ENCODE measurements at regions not wholly inside any gene's neighbourhood (a gene's known extent, or its start where the extent isn't known, plus 50 kb on each side); places are given as distances from the start of the nearest gene placed in this dataset.
A peak's percentile ranks its signal among the peaks of the same experiment; 100 is the strongest.
"Not testable (repeated sequence)": the region's sequence is repeated elsewhere in the genome, so short reads cannot be mapped to it uniquely, and the experiment has no call there.

DNA sequence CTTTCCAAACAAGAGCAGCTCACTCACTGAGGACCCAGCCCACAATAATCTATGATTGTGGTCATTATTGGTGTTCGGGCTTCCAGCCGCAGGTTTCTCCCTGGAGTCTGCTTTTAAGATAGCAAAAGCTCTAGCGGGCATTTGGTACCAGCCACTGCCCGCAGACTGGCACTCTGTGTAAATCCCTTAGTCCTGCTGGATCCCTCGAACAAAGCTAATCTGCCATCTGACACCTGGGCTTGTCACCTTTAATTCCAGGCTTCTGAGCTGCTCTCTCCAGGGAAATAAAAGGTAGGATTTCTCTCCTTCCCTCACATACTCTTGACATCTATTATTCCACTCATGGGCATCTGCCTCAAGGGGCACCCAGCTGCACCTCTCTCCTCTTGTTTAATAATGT is 158.7 kb downstream of the PDCD6IP start:
- no peak for DNase-seq

DNA sequence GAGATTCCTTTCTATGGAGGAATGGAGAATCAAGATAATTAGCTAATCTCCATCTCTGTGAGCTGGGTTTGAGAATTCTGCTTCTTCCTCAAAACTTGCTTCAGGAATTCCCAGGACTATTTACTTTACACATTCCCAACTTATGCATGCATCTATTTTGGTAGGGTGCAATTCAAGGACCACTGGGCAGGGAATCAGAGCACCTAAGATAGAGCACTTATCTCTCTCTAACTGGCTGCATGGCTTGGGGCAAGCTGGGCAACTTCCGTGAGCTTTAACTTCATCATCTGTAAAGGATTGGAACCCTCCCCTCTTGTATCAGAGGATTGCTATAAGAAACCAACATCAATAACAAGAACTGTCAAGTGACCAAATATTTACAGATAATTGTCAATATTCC is 160.2 kb downstream of the PDCD6IP start:
- DNase-seq, result no peak

DNA sequence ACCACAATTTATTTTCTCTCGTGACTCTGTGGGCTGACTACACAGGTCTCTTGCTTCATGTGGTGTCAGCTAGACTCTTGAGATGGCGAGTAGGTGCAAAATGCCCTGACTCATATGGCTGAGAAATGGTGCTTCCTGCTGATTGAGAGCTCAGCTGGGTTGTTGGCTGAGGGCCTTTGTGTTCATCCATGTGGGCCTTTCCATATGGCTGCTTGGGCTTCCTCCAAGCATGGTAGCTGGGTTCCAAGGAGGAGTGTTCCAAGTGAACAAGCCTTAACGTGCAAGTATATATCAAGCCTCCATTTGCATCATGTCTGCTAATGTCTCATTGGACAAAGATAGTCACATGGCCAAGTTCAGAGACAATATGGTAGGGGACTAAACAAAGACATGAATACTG is 164.0 kb downstream of the PDCD6IP start:
- DNase-seq, result no peak

DNA sequence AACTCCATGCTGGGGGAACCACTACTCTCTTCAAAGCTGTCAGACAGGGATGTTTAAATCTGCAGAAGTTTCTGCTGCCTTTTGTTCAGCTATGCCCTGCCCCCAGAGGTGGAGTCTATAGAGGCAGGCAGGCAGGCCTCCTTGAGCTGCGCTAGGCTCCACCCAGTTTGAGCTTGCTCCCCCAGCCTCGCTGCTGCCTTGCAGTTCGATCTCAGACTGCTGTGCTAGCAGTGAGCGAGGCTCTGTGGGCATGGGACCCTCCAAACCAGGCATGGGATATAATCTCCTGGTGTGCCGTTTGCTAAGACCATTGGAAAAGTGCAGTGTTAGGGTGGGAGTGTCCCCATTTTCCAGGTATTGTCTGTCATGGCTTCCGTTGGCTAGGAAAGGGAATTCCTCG is 171.8 kb downstream of the PDCD6IP start:
- DNase-seq, result not testable (repeated sequence)

DNA sequence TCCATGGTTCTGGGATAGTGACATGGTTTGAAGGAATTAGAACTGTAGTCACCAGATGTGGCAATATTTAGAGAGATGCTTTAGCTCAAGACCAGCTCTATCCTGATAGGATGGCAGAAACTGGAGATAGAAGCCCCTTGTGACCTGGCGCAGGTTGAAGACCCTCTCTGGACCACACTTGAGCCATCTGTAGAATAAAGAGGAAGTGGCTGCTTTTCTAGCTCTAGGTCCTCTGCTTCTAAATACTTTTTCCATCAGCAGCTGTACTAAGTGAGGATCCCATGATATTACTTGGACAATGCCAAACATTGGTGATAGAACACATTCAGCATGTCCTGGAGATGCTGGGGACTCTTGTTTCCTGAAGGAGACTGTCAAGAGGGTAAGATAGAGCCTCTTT is 172.6 kb downstream of the PDCD6IP start:
- no peak for DNase-seq

DNA sequence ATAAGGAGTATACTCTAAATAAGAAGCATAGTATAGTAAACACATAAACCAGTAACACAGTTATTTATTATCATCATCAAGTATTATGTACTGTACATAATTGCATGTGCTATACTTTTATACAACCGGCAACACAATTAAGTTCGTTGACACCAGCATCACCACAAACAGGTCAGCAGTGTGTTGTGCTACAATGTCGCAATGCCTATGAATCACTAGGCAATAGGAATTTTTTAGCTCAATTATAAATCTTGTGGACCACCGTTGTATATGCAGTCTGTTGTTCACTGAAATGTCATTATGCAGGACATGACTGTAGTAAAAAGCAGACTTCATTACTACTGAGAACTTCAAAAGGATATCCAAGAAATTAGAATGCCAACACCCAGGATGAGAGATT is 177.0 kb downstream of the PDCD6IP start:
- peak; percentile 22 for DNase-seq

- no peak for DNase-seq
Measured at GRCh38 chr3:33977227-33977626, 178.8 kb downstream of the PDCD6IP start.

- peak; percentile 74 for DNase-seq
Measured at GRCh38 chr3:33980252-33980651, 181.8 kb downstream of the PDCD6IP start.

GRCh38 chr3:33982269-33982798 is 183.9 kb downstream of the PDCD6IP start:
- DNase-seq, result peak; percentile 26

DNA sequence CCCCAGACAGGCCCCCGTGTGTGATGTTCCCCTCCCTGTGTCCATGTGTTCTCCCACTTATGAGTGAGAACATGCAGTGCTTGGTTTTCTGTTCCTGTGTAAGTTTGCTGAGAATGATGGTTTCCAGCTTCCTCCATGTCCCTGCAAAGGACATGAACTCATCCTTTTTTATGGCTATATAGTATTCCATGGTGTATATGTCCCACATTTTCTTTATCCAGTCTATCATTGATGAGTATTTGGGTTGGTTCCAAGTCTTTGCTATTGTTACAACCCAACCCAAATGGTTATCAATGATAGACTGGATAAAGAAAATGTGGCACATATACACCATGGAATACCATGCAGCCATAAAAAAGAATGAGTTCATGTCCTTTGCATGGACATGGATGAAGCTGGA is 184.5 kb downstream of the PDCD6IP start:
- not testable (repeated sequence) for DNase-seq

DNA sequence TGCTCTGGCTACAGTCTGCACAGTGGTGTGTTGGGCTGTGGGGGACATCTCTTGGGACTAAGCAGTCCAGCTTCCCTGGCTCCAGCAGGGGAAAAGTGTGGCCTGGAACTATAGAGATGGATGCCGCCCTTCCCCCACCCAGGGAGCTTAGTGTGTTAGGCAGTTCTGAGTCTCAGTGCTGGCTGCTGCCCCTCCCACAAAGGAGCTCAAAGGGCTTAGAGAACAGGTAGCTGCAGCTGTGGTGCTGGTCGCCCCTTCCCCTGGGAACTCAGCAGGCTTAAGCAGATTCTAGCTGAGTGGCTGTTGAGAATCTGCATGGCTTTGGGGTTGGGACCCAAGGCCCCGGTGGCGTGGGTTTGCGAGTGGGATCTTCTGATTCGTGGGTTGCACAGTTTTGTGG is 190.8 kb downstream of the PDCD6IP start:
- no peak for DNase-seq

DNA sequence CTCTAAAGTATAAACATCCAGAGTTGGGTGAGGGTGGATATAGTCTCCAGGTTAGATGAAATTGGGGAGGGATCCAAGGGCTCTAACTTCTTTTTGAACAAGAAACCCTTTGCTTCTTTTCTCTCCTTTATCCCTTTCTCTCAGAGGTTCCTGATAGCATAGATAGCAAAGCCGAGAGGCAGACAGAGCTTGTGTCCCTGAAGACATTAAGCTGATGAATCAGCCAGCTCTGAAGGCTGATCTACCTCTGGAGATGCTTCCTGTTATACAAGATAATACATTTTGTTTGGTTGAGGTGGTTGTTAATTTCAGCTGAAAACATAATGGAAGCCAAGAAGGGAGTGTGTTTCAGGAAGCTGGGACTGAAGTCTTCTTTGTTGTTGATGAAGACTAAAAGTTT is 193.2 kb downstream of the PDCD6IP start:
- DNase-seq, result no peak

GRCh38 chr3:33993631-33994030 is 195.2 kb downstream of the PDCD6IP start:
- DNase-seq, result peak; percentile 53

- DNase-seq, result no peak
Measured at GRCh38 chr3:33994568-33994967, 196.1 kb downstream of the PDCD6IP start.

DNA sequence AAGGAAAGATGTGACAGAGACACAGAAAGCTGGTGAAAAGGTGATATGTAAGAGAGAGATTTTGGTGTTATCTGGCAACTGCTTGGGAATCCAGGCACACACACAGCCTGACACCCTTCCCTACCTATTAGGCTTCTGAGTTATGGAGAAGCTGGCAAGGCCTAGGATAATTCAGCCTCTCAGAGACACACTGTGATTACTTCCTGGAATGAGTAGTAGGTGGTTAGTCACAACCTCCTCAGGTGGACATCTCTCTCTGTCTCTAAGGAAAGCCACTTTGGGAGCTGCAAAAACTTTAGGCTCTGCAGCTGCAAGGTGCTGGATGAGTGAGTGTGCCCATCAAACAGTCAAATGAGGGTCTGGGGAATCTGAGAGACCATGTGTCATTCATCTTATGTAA is 201.9 kb downstream of the PDCD6IP start:
- DNase-seq, result no peak

DNA sequence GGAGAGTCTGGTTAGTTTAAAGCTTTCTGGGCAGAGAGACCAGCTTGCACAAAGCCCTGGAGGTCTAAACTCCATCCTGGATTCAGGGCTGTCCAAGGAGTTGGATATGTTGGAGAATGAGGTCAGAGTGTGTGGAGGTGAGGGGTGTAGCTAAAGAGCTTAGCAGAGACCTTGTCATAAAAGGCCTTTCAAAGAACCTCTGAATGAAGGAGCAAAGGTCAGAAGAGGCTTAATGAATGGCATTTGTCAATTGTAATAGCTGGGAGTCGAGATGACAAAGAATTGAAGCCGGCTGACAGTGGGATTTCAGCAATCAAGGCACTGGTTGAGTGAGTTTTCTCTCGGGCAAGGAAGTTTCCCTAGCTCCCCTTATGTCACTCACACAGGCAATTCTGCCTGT is 202.6 kb downstream of the PDCD6IP start:
- DNase-seq, result no peak

- peak; percentile 32 for DNase-seq
Measured at GRCh38 chr3:34001990-34002389, 203.6 kb downstream of the PDCD6IP start.

- DNase-seq, result no peak
Measured at GRCh38 chr3:34002569-34003100, 204.2 kb downstream of the PDCD6IP start.

DNA sequence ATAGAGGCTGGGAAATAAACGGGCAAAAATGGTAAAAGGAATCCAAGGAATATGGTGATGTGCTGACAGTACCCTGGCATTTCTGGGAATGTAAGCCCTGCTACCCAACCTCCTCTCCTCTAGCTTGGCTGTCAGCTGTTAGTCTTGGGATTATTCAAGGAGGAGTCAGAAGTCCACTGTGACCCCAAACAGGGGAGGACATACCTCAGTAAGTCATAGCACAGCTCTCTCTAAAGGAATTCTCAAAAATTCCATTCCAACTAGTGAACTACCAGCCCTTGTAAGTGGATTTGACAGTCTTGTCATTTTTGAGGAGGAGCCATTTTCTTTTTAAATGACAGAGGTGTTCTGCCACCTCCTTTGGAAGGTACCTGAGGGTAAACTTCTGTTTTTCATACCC is 207.5 kb downstream of the PDCD6IP start:
- DNase-seq, result peak; percentile 91

DNA sequence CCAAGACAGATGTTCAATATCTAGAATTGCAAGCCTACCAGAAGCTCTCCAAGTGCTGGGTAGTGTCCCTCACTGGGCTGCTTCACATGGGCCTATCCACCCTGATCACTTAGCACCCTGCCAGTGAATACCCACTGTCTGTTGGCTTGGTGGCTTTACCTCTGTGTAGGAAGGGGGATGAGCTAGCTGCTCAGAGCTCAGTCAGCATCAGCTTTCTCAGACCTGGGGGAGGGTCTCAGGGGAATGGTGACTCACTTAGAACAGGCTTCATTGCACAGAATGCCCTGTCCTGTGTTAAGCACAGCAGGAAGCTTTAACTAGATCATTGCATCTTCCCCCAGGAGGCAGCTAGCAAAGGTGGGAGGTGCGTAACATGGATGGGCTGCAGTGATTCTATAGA is 209.8 kb downstream of the PDCD6IP start:
- DNase-seq, result no peak

DNA sequence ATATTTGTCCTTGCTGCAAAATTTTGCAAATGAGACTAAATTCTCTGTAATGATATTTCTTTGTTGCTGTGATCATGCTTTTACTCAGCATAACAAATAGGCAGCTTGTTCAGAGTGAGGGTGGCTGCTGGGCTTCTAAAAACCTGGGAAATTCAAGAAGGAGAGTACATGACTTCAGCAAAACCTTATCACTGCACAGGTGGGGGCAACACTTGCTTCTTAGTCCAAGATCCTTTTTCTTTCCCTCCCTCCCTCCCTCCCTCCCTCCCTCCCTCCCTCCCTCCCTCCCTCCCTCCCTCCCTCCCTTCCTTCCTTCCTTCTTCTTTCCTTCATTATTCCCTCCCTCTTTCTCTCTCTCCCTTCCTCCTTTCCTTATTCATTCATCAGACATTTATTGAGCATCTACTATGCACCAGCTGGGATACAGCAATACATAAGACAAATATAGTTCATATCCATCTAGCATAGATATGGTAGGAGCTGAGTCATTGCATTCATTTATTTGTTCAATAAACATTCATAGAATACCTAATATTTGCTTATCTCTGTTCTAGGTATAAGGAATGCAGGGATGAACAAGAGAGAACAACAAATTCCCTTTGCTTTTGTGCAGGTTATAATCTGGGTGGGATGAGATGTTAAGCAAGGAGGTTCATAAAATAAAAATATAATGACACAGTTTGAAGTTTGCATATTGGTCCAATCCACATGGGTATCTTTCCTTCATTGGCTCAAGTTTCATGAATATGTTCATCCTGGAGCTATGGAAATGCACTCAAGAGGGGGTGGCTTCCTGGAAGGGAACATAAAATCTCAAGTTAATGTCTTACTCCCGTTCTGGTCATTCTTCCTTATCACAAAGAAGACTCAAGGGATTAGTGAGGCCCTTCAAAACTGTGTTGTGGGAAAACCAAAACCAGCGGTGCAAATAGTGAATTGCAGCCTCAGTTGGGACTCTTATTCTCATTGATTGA is 210.7 kb downstream of the PDCD6IP start:
- DNase-seq, result no peak

DNA sequence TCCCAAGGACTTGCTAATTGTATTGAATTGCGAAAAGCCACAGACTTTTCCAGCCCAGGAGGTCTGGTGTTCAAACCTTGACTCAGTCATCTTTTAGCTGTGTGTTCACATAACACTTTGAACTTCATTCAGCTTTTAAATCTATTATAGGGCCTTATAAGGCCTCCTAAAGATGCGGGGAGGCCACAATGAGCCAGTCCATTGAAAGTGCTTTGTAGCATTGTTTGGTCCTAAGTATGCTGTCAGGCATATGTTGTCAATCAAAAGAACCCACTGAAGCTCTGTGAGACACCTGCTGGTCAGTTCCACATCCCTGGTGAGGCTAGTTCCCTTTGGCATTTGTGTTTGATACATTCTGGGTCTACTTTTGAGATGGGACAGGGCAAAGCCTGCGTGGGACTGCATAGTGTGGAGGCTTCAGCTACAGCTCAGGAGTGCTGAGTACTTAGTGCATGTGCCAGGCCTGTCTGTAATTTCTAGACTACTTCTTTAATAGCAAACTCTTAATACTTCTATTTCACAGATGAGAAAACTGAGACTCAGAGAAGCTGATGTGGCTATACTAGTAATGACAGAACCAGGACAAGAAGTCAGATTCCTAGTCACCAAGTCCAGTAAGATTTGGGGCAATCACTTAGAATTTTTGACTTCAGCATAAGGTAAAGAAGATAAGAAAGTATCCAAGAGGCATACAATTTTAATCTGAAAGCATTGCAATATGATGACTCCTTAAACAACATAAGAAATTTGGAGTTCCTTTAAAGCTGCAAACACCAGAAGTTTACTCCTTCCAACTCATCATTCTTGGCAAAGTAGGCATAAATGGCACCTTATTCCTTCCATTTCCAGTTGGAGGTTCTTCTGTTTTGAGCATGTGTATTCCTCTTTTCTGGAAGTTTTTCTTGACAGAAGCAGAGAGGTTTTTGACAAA is 213.0 kb downstream of the PDCD6IP start:
- DNase-seq, result peak; percentile 61

DNA sequence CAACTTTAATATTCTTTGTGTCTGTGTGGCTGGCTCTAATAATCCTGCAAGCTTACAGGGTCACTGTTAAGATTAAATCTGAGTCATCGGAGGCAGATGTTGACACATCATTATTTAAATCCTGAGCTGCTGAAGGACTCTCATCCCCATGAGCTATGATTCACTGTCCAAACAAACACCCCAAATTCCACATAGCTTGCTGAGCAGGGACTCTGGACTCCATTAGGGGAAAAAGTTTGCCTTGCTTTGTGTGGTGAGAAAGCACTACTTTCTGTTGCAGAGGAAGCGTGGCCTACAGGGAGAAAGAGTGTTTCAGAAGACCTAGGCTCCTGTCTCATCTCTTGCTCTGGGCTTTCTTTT is 213.7 kb downstream of the PDCD6IP start:
- peak; percentile 99 for DNase-seq
